ENCODE measurements at regions not wholly inside any gene's neighbourhood (a gene's known extent, or its start where the extent isn't known, plus 50 kb on each side); places are given as distances from the start of the nearest gene placed in this dataset.

DNA sequence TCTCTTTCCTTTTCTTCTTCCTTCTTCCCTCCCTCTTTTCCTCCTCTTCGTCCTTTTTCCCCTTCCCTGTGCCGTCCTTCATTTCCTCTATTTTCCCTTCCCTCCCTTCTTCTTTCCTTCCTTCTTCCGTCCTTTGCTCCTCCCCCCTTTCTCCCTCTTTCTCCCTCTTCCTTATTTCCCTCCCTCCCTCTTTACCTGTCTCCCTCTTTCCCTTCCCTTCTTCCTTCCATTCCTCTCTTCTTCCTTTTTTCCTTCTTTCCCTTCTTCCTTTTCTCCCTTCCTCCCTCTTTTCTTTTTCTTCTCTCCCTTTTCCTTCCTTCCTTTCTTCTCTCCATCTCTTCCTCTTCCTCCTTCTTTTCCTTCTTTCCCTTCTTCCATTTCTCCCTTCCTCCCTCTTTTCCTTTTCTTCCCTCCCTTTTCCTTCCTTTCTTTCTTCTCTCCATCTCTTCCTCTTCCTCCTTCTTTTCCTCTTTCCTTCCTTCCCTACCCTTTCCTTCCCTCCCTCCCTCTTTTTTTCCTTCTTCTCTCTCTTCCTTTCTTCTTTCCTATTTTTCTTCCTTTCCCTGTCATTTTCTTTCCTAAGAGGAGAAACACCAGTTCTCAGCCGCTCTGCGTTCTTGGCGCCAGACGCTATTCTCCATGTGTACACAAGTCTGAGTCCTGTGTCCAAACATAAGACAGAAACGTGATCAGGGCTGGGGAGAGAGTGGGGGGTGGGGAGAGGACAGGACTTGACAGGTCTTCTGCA, 597.1 kb downstream of the MID1IP1 start:
- Histone ChIP-seq H3K27me3 (ENCODE audit: insufficient read depth) (no peaks in the 10 kb centered on the region; the same call in 1 of the 2 replicates), H3K4me1 (ENCODE audit: control insufficient read depth in 1 of 2, insufficient read depth in 2 of 2, low read depth in 1 of 2, low read length in 1 of 2) (peaks cover 0 to 3% of the 10 kb centered on the region in 2 experiments; a peak in 1 of 4 replicates), H3K9me2 (no peaks in the 10 kb centered on the region), H3K4me3 (ENCODE audit: low read depth in 2 of 2, low read length in 1 of 2) (no peak overlapping the region), H2AFZ (ENCODE audit: low read depth) (no peak overlapping the region), H3F3A (replicated peaks; ENCODE audit: insufficient read depth) (no peaks in the 10 kb centered on the region), H3K36me3 (replicated peaks in 1 of 2; ENCODE audit: control insufficient read depth in 1 of 2, insufficient read depth in 2 of 2, low read length in 1 of 2) (no peaks in the 10 kb centered on the region), H3K79me2 (ENCODE audit: insufficient read depth) (no peaks in the 10 kb centered on the region), H4K20me1 (ENCODE audit: insufficient read depth) (no peaks in the 10 kb centered on the region), H3K4me2 (no peak overlapping the region), H3K9ac (no peak overlapping the region), H3K9me3 (no peaks in the 10 kb centered on the region), H3K27ac (ENCODE audit: low read depth in 2 of 2, low read length in 1 of 2) (no peak overlapping the region)
- TF ChIP-seq RXRA (IDR thresholded peaks at IDR 0.05; ENCODE audit: borderline replicate concordance, low read depth) (no peak), NFIC (IDR thresholded peaks at IDR 0.05; ENCODE audit: borderline replicate concordance) (no peak), MEF2A (IDR thresholded peaks at IDR 0.05; ENCODE audit: borderline replicate concordance, low read depth) (no peak), TAF1 (IDR thresholded peaks at IDR 0.05; ENCODE audit: borderline replicate concordance, low read depth, low read length) (no peak), MXI1 (IDR thresholded peaks at IDR 0.05; ENCODE audit: low read depth, low read length) (no peak), FOXJ3 (CRISPR knock-in tag; IDR thresholded peaks at IDR 0.05) (no peak), EP300 (IDR thresholded peaks at IDR 0.05; ENCODE audit: borderline replicate concordance in 1 of 2, low read depth in 1 of 2, low read length in 1 of 2) (no peak), RFX5 (IDR thresholded peaks at IDR 0.05; ENCODE audit: low read length) (no peak), RCOR1 (IDR thresholded peaks at IDR 0.05; ENCODE audit: low read length) (no peak), ELF1 (IDR thresholded peaks at IDR 0.05) (no peak), RAD21 (IDR thresholded peaks at IDR 0.05; ENCODE audit: low read length) (no peak)
- TF ChIP-seq, protein P1, sequence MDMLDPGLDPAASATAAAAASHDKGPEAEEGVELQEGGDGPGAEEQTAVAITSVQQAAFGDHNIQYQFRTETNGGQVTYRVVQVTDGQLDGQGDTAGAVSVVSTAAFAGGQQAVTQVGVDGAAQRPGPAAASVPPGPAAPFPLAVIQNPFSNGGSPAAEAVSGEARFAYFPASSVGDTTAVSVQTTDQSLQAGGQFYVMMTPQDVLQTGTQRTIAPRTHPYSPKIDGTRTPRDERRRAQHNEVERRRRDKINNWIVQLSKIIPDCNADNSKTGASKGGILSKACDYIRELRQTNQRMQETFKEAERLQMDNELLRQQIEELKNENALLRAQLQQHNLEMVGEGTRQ (IDR thresholded peaks at IDR 0.05; ENCODE audit: borderline replicate concordance, low read depth, low read length) = no peak
- TF ChIP-seq, protein P2, sequence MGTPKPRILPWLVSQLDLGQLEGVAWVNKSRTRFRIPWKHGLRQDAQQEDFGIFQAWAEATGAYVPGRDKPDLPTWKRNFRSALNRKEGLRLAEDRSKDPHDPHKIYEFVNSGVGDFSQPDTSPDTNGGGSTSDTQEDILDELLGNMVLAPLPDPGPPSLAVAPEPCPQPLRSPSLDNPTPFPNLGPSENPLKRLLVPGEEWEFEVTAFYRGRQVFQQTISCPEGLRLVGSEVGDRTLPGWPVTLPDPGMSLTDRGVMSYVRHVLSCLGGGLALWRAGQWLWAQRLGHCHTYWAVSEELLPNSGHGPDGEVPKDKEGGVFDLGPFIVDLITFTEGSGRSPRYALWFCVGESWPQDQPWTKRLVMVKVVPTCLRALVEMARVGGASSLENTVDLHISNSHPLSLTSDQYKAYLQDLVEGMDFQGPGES (IDR thresholded peaks at IDR 0.05; ENCODE audit: low read depth, low read length) = no peak
- TF ChIP-seq, protein P3, sequence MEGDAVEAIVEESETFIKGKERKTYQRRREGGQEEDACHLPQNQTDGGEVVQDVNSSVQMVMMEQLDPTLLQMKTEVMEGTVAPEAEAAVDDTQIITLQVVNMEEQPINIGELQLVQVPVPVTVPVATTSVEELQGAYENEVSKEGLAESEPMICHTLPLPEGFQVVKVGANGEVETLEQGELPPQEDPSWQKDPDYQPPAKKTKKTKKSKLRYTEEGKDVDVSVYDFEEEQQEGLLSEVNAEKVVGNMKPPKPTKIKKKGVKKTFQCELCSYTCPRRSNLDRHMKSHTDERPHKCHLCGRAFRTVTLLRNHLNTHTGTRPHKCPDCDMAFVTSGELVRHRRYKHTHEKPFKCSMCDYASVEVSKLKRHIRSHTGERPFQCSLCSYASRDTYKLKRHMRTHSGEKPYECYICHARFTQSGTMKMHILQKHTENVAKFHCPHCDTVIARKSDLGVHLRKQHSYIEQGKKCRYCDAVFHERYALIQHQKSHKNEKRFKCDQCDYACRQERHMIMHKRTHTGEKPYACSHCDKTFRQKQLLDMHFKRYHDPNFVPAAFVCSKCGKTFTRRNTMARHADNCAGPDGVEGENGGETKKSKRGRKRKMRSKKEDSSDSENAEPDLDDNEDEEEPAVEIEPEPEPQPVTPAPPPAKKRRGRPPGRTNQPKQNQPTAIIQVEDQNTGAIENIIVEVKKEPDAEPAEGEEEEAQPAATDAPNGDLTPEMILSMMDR (IDR thresholded peaks at IDR 0.05) = no peak
- TF ChIP-seq, protein P4, sequence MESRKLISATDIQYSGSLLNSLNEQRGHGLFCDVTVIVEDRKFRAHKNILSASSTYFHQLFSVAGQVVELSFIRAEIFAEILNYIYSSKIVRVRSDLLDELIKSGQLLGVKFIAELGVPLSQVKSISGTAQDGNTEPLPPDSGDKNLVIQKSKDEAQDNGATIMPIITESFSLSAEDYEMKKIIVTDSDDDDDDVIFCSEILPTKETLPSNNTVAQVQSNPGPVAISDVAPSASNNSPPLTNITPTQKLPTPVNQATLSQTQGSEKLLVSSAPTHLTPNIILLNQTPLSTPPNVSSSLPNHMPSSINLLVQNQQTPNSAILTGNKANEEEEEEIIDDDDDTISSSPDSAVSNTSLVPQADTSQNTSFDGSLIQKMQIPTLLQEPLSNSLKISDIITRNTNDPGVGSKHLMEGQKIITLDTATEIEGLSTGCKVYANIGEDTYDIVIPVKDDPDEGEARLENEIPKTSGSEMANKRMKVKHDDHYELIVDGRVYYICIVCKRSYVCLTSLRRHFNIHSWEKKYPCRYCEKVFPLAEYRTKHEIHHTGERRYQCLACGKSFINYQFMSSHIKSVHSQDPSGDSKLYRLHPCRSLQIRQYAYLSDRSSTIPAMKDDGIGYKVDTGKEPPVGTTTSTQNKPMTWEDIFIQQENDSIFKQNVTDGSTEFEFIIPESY (IDR thresholded peaks at IDR 0.05; ENCODE audit: borderline replicate concordance, low read depth) = no peak
- POLR2A ChIA-PET = no interaction called here
- CTCF ChIA-PET = no interaction called here
- DNase-seq = no peak
- 35% methylated on average over 8 of the region's 8 CpGs for WGBS (ENCODE audit: low lambda C conversion rate)
